Panc1 (cell line): ENCODE measurements at regions not wholly inside any gene's neighbourhood (a gene's known extent, or its start where the extent isn't known, plus 50 kb on each side); places are given as distances from the start of the nearest gene placed in this dataset.

Experiments
- ATAC-seq: fragments of 200-7000 bp; cut with Tn5 transposase; 2 replicates; pipeline ENCODE4 v1.9.1; 2020; ENCODE audit warnings: mild to moderate bottlenecking, moderate library complexity
- BruUV-seq: library from RNA; stranded (reverse); fragments of 400-500 nt; replicated peaks from 2 replicates; lab custom pipeline; 2021; lab: Mats Ljungman, UMichigan
- CTCF ChIA-PET: fragments of 300-600 bp; sonication (Branson Sonifier 250); formaldehyde crosslinking; loops from one replicate; lab custom pipeline; 2022; ENCODE audit warnings: antibody characterized with exemption; lab: Charles Lee
- POLR2A ChIA-PET: fragments of 300-600 bp; sonication (Branson Sonifier 250); formaldehyde crosslinking; loops from one replicate; lab custom pipeline; 2022; ENCODE audit warnings: antibody characterized with exemption; lab: Charles Lee
- DNase-seq: peaks from one replicate; pipeline ENCODE4 v3.0.0-alpha.2; 2010; ENCODE audit warnings: low read depth, low spot score
- H3K27ac ChIP-seq: 2 replicates; pipeline ENCODE4 v1.5.1; 2011; ENCODE audit warnings: mild to moderate bottlenecking, low read length, inconsistent platforms
- H3K27me3 ChIP-seq: fragments of 200-500 bp; sonication (Bioruptor generic); 2 replicates; pipeline ENCODE4 v1.6.0; 2014; ENCODE audit warnings: low read length, inconsistent platforms; ENCODE audit not compliant: control insufficient read depth, insufficient read depth
- H3K36me3 ChIP-seq: fragments of 200-500 bp; sonication (Bioruptor generic); 2 replicates; pipeline ENCODE4 v1.5.1; 2014; ENCODE audit warnings: inconsistent platforms, mild to moderate bottlenecking, low read length, moderate library complexity; ENCODE audit not compliant: control insufficient read depth, insufficient read depth
- H3K4me1 ChIP-seq: 2 replicates; pipeline ENCODE4 v1.5.1; 2011; ENCODE audit warnings: inconsistent platforms, mild to moderate bottlenecking, low read length, moderate library complexity; ENCODE audit not compliant: control insufficient read depth, insufficient read depth
- H3K4me3 ChIP-seq, 2 experiments: 2 replicates each; pipeline ENCODE4 v1.5.1; 2011 to 2012; ENCODE audit warnings: low read depth in 2 of 2, low read length in 2 of 2, mild to moderate bottlenecking in 2 of 2, inconsistent platforms in 1 of 2, moderate library complexity in 1 of 2
- H3K9me3 ChIP-seq: fragments of 200-500 bp; sonication (Bioruptor generic); 2 replicates; pipeline ENCODE4 v1.5.1; 2014; ENCODE audit warnings: low read depth, mild to moderate bottlenecking, inconsistent platforms, low read length, moderate library complexity; ENCODE audit not compliant: control insufficient read depth, insufficient read depth
- POLR2AphosphoS5 ChIP-seq: IDR thresholded peaks from 2 replicates; pipeline ENCODE4 v1.6.1; 2012; ENCODE audit warnings: mild to moderate bottlenecking, low read depth, low read length, moderate library complexity
- REST ChIP-seq, 2 experiments: IDR thresholded peaks; 2 replicates each; pipeline ENCODE4 v1.6.1; 2011 to 2012; ENCODE audit warnings: low read depth in 2 of 2, control low read depth in 1 of 2, low read length in 1 of 2, mild to moderate bottlenecking in 1 of 2, moderate library complexity in 1 of 2; ENCODE audit not compliant: insufficient read depth in 1 of 2
- SIN3A ChIP-seq: IDR thresholded peaks from 2 replicates; pipeline ENCODE4 v1.6.1; 2012; ENCODE audit warnings: low read depth, mild to moderate bottlenecking, low read length, moderate library complexity, borderline replicate concordance; ENCODE audit not compliant: insufficient read depth
- TCF7L2 ChIP-seq: IDR thresholded peaks from 2 replicates; pipeline ENCODE4 v1.6.1; 2011; ENCODE audit warnings: mild to moderate bottlenecking, low read depth, low read length, inconsistent platforms
- in situ Hi-C: cut with HindIII; loops from 2 replicates; pipeline ENCODE4 v1.10.0; 2016; ENCODE audit warnings: low sequenced_read_pairs, low pct_unique_long_range_greater_than_20kb
- intact Hi-C: fragments of 100-400 bp; cut with micrococcal nuclease; formaldehyde crosslinking; loops from one replicate; pipeline ENCODE4 v1.10.0; 2022; ENCODE audit not compliant: unreplicated experiment
- TF ChIP-seq, protein P1 (sequence below): fragments of 450-650 bp; IDR thresholded peaks from 2 replicates; pipeline ENCODE4 v1.5.1; 2017; ENCODE audit warnings: mild to moderate bottlenecking

DNA sequence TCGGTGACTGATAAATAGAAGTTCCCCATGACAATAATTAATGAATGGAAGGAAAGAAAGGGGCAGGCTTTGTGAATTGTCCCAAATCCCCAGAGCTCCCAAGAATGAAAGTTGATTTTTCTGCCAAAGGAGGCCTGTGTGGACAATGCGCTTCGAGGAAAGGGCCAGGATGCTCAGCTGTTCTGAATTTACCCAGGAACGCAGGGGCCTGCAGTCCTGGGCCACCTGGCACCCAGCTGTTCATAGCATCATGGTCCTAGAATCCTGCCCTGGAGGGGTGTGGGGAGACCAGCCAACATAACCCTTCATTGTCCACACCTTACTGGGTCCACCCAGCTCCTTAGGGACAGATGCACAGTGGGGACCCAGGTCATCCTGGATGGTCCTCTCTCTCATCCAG, 587.5 kb downstream of the BCL11B start:
- CTCF ChIA-PET = no interaction called here
- H3K36me3 ChIP-seq = no peaks in the 10 kb centered on the region

GRCh38 chr14:98685725-98686124, 586.3 kb downstream of the BCL11B start:
- intact Hi-C loops = no loop called here
- DNase-seq (no peak), ATAC-seq (no peak)
- BruUV-seq = no TSS peak
- H3K27ac ChIP-seq = no peak overlapping the region
- H3K4me1 ChIP-seq = no peaks in the 10 kb centered on the region
- POLR2A ChIA-PET = no interaction called here
- CTCF ChIA-PET = no interaction called here
- no peaks in the 10 kb centered on the region for H3K9me3 ChIP-seq
- in situ Hi-C loops = no loop called here
- no peak for TF ChIP-seq REST (IDR thresholded peaks at IDR 0.05; ENCODE audit: insufficient read depth in 1 of 2, low read depth in 2 of 2, low read length in 1 of 2)
- no peaks in the 10 kb centered on the region for H3K36me3 ChIP-seq
- no peak overlapping the region for H3K4me3 ChIP-seq
- H3K27me3 ChIP-seq = no peaks in the 10 kb centered on the region

More for the DNA sequence above, 587.5 kb downstream of the BCL11B start:
- Histone ChIP-seq H3K9me3 (no peaks in the 10 kb centered on the region), H3K4me1 (no peaks in the 10 kb centered on the region), H3K27me3 (no peaks in the 10 kb centered on the region), H3K27ac (no peak overlapping the region), H3K4me3 (no peak overlapping the region)
- POLR2A ChIA-PET = no interaction called here
- BruUV-seq = no TSS peak
- DNase-seq (no peak), ATAC-seq (no peak)
- in situ Hi-C loops (no loop called here), intact Hi-C loops (no loop called here)
- TF ChIP-seq REST (IDR thresholded peaks at IDR 0.05; ENCODE audit: insufficient read depth in 1 of 2, low read depth in 2 of 2, low read length in 1 of 2) (no peak), POLR2AphosphoS5 (no peak), SIN3A (no peak), TCF7L2 (no peak)
- TF ChIP-seq, protein P1, sequence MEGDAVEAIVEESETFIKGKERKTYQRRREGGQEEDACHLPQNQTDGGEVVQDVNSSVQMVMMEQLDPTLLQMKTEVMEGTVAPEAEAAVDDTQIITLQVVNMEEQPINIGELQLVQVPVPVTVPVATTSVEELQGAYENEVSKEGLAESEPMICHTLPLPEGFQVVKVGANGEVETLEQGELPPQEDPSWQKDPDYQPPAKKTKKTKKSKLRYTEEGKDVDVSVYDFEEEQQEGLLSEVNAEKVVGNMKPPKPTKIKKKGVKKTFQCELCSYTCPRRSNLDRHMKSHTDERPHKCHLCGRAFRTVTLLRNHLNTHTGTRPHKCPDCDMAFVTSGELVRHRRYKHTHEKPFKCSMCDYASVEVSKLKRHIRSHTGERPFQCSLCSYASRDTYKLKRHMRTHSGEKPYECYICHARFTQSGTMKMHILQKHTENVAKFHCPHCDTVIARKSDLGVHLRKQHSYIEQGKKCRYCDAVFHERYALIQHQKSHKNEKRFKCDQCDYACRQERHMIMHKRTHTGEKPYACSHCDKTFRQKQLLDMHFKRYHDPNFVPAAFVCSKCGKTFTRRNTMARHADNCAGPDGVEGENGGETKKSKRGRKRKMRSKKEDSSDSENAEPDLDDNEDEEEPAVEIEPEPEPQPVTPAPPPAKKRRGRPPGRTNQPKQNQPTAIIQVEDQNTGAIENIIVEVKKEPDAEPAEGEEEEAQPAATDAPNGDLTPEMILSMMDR = no peak
